GM18502 (cell line): ENCODE measurements at regions not wholly inside any gene's neighbourhood (a gene's known extent, or its start where the extent isn't known, plus 50 kb on each side); places are given as distances from the start of the nearest gene placed in this dataset.
"Not testable (repeated sequence)": the region's sequence is repeated elsewhere in the genome, so short reads cannot be mapped to it uniquely, and the experiment has no call there.

Experiments
- ATAC-seq: cut with Tn5 transposase; IDR thresholded peaks from one replicate; pipeline ENCODE4 v1.9.1; 2021; ENCODE audit warnings: mild to moderate bottlenecking; ENCODE audit not compliant: unreplicated experiment, poor library complexity

DNA sequence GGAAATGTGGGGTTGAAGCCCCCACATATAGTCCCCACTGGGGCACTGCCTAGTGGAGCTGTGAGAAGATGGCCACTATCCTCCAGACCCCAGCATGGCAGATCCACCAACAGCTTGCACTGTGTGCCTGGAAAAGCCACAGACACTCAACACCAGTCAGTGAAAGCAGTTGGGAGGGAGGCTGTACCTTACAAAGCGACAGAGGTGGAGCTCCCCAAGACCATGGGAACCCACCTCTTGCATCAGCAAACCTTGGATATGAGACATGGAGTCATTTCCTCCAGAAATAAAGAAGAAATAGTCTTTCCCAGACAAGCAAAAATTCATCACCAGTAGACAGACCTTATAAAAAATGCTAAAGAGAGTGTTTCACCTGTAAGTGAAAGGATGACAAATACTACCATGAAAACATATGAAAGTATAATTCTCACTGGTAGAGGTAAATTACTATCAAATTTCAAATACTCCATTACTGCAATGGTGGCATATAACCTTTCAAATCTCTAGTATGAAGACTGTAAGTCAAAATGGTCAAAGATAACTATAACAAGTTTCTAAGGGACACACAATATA is 152.6 kb upstream of the EPHA4 start:
- no peak for ATAC-seq

DNA sequence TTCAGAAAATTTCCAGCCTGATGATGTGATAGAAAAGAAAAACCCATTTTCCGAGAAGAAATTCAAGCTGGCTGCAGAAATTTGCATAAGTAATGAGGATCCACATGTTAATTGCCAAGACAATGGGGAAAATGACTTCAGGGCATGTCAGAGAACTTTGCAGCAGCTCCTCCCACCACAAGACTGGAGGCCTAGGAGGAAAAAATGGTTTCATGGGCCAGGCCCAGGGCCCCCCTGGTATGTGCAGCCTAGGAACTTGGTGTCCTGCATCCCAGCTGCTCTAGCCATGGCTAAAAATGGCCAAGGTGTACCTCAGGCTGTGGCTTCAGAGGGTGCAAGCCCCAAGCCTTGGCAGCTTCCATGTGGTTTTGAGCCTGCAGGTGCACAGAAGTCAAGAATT is 152.0 kb upstream of the EPHA4 start:
- ATAC-seq, result not testable (repeated sequence)

DNA sequence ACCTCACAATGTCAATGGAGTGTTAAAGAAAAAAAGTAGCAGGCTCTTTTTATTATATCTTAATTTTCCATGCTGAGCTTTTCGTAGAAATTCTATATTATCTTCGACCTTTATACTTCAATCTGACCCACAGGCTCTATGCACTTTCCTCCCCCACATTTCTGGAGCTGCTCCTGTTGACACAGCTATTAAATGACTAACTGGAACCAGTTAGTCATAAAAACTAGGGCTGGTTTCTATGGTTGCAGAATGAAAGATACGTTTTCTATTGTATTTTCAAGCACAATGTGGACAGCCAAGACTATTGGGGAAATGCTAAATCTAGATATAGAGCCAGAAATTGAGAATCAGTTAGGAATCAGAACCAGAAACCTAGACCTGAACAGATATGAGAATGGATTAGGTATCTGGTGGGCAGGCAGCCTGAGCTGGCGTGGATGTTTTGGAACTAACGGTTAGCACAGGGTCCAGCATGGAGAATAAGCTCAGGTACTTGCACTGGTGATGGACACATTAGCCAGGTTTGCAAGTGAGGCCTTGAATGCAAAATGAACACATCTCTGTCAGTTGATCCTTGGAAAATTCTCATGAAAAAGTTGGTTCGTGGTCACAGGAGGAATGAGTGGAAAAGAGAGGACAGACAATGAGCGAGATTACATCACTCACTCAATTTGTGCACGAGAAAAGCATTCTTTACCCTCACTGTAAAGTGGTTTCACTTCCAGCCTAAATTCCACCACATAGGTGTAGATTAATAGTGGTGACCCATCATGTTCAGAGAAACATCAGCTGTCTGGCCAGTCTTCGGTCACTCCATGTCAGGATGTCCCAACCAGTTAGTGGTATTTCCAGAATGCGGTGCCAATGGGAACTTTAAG is 144.6 kb upstream of the EPHA4 start:
- no peak for ATAC-seq

DNA sequence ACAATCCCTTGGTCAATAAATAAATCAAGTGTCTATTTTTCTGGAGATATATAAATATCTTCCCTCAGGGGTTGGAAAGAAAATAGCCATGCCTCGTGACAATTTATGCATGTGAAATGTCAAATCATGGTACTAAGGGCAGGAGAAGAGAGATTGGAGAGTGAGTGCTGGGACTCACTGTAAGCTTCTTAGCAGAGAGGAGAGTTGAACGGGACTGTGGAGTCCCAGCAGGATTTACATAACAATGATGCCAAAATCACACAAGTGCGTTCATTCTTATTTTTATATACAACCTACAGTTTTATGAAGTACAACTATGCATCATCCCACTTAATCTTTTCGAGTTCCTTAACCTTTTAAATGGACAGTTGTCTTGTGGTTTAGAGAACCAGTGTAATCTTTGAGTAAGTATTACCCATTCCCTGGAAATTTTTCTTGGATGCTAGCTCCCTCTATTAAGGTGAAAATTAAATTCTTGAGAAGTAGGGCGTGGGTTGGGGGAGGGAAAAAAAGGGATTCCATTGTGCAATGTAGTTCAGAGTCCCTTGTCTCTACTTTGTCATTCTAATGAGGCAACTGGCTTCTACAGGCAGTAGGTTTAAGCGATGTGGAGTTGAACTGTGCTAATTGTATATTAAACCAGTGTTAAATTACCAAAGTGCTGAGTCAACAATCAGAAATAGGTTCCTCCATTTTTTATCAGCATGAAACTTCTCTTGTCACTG is 143.6 kb upstream of the EPHA4 start:
- no peak for ATAC-seq

GRCh38 chr2:221710744-221711143 is 138.6 kb upstream of the EPHA4 start:
- ATAC-seq, result no peak

- ATAC-seq, result no peak
Measured at GRCh38 chr2:221708902-221709301, 136.8 kb upstream of the EPHA4 start.

- ATAC-seq, result no peak
Measured at GRCh38 chr2:221705185-221705877, 133.2 kb upstream of the EPHA4 start.

DNA sequence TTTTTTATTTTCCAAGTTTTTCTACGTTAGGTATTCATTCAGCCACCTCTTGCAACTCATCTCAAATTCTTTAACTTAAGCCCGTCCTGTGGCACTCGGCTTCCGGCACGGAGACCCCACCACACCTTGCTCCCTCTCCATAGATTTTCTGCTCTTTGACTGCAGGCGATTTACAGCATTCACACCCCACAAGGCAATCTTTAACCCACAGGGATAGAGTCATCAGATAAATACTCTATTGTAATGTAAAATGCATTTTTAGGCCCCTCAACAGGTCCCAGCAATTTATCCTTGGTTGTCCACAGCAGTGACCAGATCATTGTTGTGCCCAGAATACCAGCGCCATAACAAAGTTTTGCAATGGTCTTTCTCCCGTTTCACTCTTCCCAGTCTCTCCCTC is 132.3 kb upstream of the EPHA4 start:
- ATAC-seq, result no peak

DNA sequence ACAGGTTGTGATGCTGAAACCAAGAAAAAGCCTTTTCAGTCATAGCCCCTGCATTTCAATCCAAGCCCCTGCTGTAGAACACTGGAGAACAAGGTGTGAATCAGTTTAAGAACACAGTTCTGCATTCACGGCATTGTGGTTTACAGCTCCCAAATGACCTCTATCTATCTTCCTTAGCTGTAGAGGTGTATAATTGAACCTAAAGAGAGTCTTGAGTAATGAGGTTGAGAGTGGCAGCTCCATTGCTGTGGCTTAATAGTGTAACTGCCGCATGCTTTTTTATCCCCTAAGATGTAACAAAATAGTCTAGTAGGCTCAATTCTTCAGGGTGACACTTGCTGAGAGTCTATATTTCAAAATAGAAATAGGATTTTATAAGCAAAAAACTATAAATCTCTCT is 121.3 kb upstream of the EPHA4 start:
- no peak for ATAC-seq

- ATAC-seq, result no peak
Measured at GRCh38 chr2:221691571-221691970, 119.5 kb upstream of the EPHA4 start.

- ATAC-seq, result no peak
Measured at GRCh38 chr2:221689140-221689539, 117.0 kb upstream of the EPHA4 start.

- ATAC-seq, result no peak
Measured at GRCh38 chr2:221680548-221680947, 108.4 kb upstream of the EPHA4 start.

DNA sequence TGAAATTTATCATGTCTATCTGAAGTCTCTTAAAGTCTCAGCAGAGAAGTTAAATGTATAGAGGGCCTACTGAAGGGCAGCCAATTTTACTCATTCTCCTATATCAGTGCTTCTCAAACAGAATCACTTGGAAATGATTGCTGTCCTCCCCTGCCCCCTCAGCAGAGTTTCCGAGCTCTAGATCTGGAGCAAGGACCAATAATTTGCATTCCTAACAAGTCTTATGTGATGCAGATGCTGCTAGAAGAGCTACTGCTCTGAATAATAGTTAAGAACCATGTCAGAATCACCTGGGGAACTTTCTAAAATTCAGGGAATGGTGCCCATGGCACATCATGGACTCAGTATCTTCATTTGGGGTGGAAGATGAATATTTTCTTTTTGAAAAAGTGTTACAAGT is 105.6 kb upstream of the EPHA4 start:
- no peak for ATAC-seq

DNA sequence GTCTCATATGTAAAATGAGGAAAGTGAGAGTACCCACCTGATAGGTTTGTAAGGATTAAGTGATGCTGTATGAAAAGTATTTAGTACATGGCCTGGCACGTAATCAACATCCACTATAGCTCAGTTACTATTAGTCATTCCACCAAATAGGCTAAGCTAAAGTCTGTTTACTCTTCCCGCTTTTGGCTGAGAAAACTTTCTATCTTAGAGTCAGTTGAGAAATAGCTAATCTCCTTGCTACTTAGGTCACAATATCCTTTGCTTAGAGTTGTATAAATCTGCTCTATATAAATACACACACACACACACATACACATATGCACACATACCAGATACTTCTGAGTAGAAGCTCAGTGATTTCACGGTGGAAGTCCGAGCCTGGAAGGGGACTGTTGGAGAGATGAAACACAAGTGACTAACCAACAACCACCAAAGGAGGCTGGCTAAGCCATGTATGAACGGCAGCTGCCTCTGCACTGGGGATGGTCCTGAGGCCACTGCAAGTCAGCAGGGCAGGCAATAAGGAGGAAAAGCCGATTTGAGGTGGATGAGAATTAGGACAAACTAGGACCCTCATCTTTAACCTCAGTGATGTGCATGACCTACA is 104.6 kb upstream of the EPHA4 start:
- no peak for ATAC-seq

DNA sequence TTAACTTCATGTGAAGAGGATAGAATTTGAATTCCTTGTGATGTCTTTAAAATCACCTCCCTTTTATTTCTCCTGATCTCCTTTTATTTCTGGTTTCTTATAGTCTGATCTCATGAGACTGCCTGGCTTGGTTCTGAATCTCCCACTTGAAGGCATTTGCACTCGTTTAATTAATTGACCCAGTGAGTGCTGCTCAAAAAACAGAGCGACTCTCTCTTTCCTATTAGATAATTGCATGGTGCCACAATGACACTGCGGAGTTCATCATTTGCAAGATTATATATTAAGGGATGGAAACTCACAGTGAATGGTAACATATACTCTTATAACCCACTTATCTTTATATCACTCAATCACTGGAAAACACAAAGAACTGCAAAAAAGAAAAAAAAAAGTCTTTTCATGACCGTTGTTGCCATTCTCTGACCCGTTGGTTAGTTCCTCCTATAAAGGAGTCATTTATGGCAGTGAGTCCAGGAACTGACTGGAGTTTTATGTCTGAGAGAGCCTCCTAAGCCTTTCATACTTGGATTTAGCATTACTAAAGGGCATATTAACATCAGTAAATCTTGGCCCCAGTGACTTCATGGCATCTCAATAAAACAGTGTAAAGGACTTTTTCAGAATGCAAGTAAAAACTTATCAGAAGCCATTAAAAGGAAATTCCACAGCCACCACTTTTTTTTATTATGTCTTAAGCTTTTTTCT is 103.3 kb upstream of the EPHA4 start:
- ATAC-seq, result no peak

DNA sequence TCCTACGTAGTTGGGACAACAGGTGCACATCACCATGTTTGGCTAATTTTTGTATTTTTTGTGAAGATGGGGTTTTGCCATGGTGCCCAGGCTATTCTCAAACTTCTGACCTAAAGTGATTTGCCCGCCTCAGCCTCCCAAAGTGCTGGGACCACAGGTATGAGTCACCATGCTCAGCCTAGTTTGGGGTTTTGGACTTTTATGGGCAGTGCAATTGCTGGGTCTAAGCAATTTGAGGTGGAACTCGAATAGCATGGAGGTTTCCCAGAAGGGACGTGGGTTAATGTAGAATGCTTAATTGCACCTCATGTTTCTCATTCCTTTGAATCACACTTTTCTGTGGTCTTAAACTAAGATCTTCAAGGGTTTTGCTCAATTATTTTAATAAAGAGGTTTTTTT is 102.3 kb upstream of the EPHA4 start:
- ATAC-seq, result no peak

DNA sequence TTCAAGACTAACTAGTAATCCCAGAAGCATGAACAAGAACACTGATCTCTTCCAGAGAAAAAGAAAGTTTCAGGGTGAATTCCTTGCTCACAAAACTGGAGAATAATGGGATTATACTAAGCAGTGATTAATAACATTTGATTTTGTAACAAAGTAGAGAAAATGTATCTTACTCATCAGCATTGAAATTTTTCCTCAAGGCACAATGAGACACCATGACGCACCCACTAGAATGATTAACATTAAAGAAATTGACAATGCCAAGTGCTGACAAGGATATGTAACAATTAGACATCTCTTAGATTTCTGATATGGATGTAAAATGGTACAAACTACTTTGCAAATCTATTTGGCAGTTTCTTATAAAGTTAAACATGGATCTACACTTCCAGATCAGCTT is 101.1 kb upstream of the EPHA4 start:
- ATAC-seq, result no peak

GRCh38 chr2:221671515-221671914 is 99.4 kb upstream of the EPHA4 start:
- ATAC-seq, result no peak

DNA sequence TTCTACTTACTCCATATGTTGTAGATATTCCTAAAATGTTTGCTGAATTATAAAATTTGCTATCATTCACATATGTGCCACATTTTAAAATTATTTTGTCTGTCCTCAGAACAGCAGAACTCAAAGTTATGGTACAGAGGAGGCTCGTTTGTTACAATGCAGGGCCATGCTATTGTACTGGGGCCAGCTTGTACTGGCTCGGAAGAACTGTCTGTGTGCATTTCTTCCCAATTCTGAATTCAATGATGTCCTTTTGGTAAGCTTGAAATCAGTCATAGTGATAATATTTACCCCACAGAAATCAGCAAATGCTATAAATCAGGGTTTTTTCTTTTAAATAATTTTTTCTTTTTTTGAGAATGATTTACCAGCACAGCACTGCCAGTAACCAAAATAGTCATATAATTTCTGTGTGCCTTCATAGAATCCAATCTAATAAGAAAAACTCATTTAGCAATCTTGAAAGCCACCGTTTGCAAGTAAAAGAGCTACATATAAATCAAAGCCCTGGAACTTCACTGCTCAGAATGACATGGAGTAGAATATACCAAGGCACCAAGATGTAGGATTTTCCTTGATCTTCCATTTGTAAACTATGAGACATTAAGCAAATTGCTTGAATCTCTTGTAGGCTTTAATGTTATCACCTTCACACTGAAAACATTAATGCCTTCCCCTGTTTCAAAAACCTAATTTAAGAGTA is 90.7 kb upstream of the EPHA4 start:
- ATAC-seq, result no peak
